CD4-positive, alpha-beta T cell (primary cell): ENCODE measurements at regions not wholly inside any gene's neighbourhood (a gene's known extent, or its start where the extent isn't known, plus 50 kb on each side); places are given as distances from the start of the nearest gene placed in this dataset.

Experiments
- ATAC-seq: fragments of 200-7000 bp; cut with Tn5 transposase; one replicate; pipeline ENCODE4 v1.10.0; 2022; ENCODE audit warnings: mild to moderate bottlenecking; ENCODE audit not compliant: poor library complexity
- CTCF ChIA-PET: fragments of 350-600 bp; sonication (Branson Sonifier 250); formaldehyde crosslinking; loops from one replicate; lab custom pipeline; 2021; ENCODE audit warnings: antibody characterized with exemption, inconsistent platforms; lab: Charles Lee
- POLR2A ChIA-PET: fragments of 350-600 bp; sonication (Branson Sonifier 250); formaldehyde crosslinking; loops from one replicate; lab custom pipeline; 2021; ENCODE audit warnings: antibody characterized with exemption, inconsistent platforms; lab: Charles Lee
- DNase-seq, 14 experiments: peaks; one replicate each; pipeline ENCODE4 v3.0.0-alpha.2; 2013 to 2020; ENCODE audit warnings: mixed read lengths in 2 of 14
- H3K27ac ChIP-seq, 2 donors: one replicate each; pipeline versions ENCODE4 v1.5.1 to v1.7.0; 2013; ENCODE audit warnings: low read length in 2 of 2, low read depth in 1 of 2, mild to moderate bottlenecking in 1 of 2
- H3K27me3 ChIP-seq, 2 experiments: 1 replicate in 1 of 2; 2 replicates in 1 of 2; pipeline versions ENCODE4 v1.6.1 to v1.7.0; 2013; ENCODE audit warnings: low read length in 2 of 2, control low read depth in 1 of 2, mild to moderate bottlenecking in 1 of 2, moderate library complexity in 1 of 2; ENCODE audit not compliant: insufficient read depth in 2 of 2, control insufficient read depth in 1 of 2
- H3K36me3 ChIP-seq: one replicate; pipeline ENCODE4 v1.6.1; 2013; ENCODE audit warnings: low read length, control low read depth; ENCODE audit not compliant: insufficient read depth
- H3K4me1 ChIP-seq: one replicate; pipeline ENCODE4 v1.6.1; 2013; ENCODE audit warnings: low read length, control low read depth; ENCODE audit not compliant: insufficient read depth
- H3K4me3 ChIP-seq: one replicate; pipeline ENCODE4 v1.5.1; 2013; ENCODE audit warnings: mild to moderate bottlenecking, low read length, moderate library complexity
- H3K9me3 ChIP-seq, 2 experiments: 1 replicate in 1 of 2; 2 replicates in 1 of 2; pipeline versions ENCODE4 v1.6.1 to v1.7.0; 2013; ENCODE audit warnings: low read length in 2 of 2, mild to moderate bottlenecking in 2 of 2, control low read depth in 1 of 2, moderate library complexity in 1 of 2; ENCODE audit not compliant: control insufficient read depth in 1 of 2, insufficient read depth in 1 of 2
- H3K27ac Mint-ChIP-seq: one replicate; pipeline ENCODE4 v1.8.0; 2020; ENCODE audit warnings: mixed read lengths
- H3K27me3 Mint-ChIP-seq: one replicate; pipeline ENCODE4 v1.8.0; 2021; ENCODE audit warnings: mixed read lengths
- H3K36me3 Mint-ChIP-seq: one replicate; pipeline ENCODE4 v1.8.0; 2021; ENCODE audit warnings: low read depth, mixed read lengths
- H3K4me1 Mint-ChIP-seq: one replicate; pipeline ENCODE4 v1.8.0; 2021; ENCODE audit warnings: low read depth, mixed read lengths
- H3K4me3 Mint-ChIP-seq: one replicate; pipeline ENCODE4 v1.8.0; 2020; ENCODE audit warnings: mild to moderate bottlenecking, mixed read lengths
- H3K9me3 Mint-ChIP-seq: one replicate; pipeline ENCODE4 v1.8.0; 2020; ENCODE audit warnings: mixed read lengths
- intact Hi-C, 2 experiments: fragments of 100-400 bp; cut with DNase I in 1 of 2; cut with micrococcal nuclease in 1 of 2; formaldehyde crosslinking; loops; one replicate each; pipeline versions ENCODE4 v1.15.1 to v1.9.0; 2023 to 2025; cut with DNase I, micrococcal nuclease
- TF ChIP-seq, protein P1 (sequence below): fragments of 200-600 bp; IDR thresholded peaks from one replicate; pipeline ENCODE4 v1.8.0; 2022; ENCODE audit warnings: antibody characterized with exemption, mild to moderate bottlenecking

GRCh38 chr11:70506658-70506970 is 108.3 kb downstream of the CTTN start:
- ChIA-PET POLR2A (no interaction called here), CTCF (no interaction called here)
- Histone ChIP-seq H3K9me3 (peaks cover 0 to 18% of the 10 kb centered on the region in 2 experiments), H3K36me3 (no peaks in the 10 kb centered on the region), H3K4me1 (no peaks in the 10 kb centered on the region), H3K27ac (no peak overlapping the region), H3K4me3 (no peak overlapping the region), H3K27me3 (no peaks in the 10 kb centered on the region)
- Mint-ChIP-seq H3K9me3 (no peaks in the 10 kb centered on the region), H3K4me3 (no peak overlapping the region), H3K4me1 (no peaks in the 10 kb centered on the region), H3K27me3 (peaks cover 10% of the 10 kb centered on the region), H3K36me3 (no peaks in the 10 kb centered on the region), H3K27ac (no peak overlapping the region)
- ATAC-seq (no peak), DNase-seq (no peak)
- TF ChIP-seq, protein P1, sequence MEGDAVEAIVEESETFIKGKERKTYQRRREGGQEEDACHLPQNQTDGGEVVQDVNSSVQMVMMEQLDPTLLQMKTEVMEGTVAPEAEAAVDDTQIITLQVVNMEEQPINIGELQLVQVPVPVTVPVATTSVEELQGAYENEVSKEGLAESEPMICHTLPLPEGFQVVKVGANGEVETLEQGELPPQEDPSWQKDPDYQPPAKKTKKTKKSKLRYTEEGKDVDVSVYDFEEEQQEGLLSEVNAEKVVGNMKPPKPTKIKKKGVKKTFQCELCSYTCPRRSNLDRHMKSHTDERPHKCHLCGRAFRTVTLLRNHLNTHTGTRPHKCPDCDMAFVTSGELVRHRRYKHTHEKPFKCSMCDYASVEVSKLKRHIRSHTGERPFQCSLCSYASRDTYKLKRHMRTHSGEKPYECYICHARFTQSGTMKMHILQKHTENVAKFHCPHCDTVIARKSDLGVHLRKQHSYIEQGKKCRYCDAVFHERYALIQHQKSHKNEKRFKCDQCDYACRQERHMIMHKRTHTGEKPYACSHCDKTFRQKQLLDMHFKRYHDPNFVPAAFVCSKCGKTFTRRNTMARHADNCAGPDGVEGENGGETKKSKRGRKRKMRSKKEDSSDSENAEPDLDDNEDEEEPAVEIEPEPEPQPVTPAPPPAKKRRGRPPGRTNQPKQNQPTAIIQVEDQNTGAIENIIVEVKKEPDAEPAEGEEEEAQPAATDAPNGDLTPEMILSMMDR, result no peak
- intact Hi-C loops, result no loop called here

GRCh38 chr11:70506986-70507385 is 108.7 kb downstream of the CTTN start:
- no peak overlapping the region for H3K27ac Mint-ChIP-seq
- H3K4me1 Mint-ChIP-seq, result no peaks in the 10 kb centered on the region

DNA sequence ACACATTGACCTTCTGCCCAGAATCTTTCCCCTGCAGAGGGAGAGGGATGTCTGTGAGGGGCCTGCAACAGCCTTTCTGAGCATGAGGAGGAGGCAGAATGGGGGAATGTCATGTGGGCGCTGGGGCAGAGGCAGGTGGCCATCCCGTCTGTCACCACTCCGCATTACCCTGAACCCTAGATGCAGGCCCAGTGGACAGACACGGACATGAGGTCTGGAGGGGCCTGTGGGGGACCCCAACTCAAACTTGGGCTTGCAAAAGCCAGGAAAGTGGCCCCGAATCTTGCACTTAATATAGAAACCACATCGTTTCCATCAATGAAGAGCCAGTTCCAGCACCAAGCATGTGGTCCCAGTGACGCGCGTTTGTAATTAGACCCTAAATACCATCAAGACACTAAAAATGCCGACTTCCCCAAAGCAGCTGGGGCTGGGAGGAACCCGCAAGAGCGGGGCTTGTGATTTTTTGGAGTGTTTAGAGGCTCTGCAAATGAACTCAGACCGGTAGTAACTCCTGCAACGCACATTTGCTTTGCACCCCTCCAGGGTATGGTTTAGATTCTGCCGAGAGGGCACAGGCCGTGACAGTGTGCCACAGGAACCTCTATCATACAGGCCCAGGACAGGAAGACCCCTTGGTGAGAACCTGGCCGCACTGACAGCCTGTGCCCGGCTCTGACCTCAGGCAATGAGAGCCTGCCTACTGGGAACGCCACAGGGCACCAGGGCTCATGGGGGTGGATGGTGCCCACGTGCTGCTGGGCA is 109.3 kb downstream of the CTTN start:
- no peak overlapping the region for H3K4me3 ChIP-seq
- no peaks in the 10 kb centered on the region for H3K36me3 Mint-ChIP-seq
- no peaks in the 10 kb centered on the region for H3K36me3 ChIP-seq
- ChIA-PET CTCF (no interaction called here), POLR2A (no interaction called here)
- intact Hi-C loops, result no loop called here
- H3K27ac Mint-ChIP-seq, result no peak overlapping the region
- H3K4me1 ChIP-seq, result no peaks in the 10 kb centered on the region
- no peaks in the 10 kb centered on the region for H3K27me3 ChIP-seq
- H3K27me3 Mint-ChIP-seq, result peaks cover 14% of the 10 kb centered on the region
- H3K9me3 Mint-ChIP-seq, result peaks cover 8% of the 10 kb centered on the region
- no peak overlapping the region for H3K4me3 Mint-ChIP-seq
- TF ChIP-seq, protein P1, result no peak
- no peak for DNase-seq
- H3K27ac ChIP-seq, result no peak overlapping the region
- no peak for ATAC-seq
- peaks cover 10 to 18% of the 10 kb centered on the region in 2 experiments for H3K9me3 ChIP-seq
- no peaks in the 10 kb centered on the region for H3K4me1 Mint-ChIP-seq

More at GRCh38 chr11:70506986-70507385, 108.7 kb downstream of the CTTN start:
- peaks cover 11% of the 10 kb centered on the region for H3K27me3 Mint-ChIP-seq
- peaks cover 3 to 18% of the 10 kb centered on the region in 2 experiments for H3K9me3 ChIP-seq
- intact Hi-C loops, result no loop called here
- no peak overlapping the region for H3K27ac ChIP-seq
- peaks cover 1% of the 10 kb centered on the region for H3K9me3 Mint-ChIP-seq
- ATAC-seq, result no peak
- TF ChIP-seq, protein P1, result no peak
- H3K4me1 ChIP-seq, result no peaks in the 10 kb centered on the region
- H3K36me3 ChIP-seq, result no peaks in the 10 kb centered on the region
- H3K36me3 Mint-ChIP-seq, result no peaks in the 10 kb centered on the region
- no peak for DNase-seq
- CTCF ChIA-PET, result no interaction called here
- no peaks in the 10 kb centered on the region for H3K27me3 ChIP-seq
- POLR2A ChIA-PET, result no interaction called here
- no peak overlapping the region for H3K4me3 Mint-ChIP-seq
- no peak overlapping the region for H3K4me3 ChIP-seq
